GM12892 (cell line): ENCODE measurements at regions not wholly inside any gene's neighbourhood (a gene's known extent, or its start where the extent isn't known, plus 50 kb on each side); places are given as distances from the start of the nearest gene placed in this dataset.

Experiments used
- POLR2A ChIP-seq: IDR thresholded peaks from 2 replicates; pipeline ENCODE4 v1.6.1; 2011; ENCODE audit warnings: low read depth, low read length, control low read depth
- TAF1 ChIP-seq: IDR thresholded peaks from 2 replicates; pipeline ENCODE4 v1.6.1; 2011; ENCODE audit warnings: low read depth, mild to moderate bottlenecking, control low read depth, low read length, borderline replicate concordance

DNA sequence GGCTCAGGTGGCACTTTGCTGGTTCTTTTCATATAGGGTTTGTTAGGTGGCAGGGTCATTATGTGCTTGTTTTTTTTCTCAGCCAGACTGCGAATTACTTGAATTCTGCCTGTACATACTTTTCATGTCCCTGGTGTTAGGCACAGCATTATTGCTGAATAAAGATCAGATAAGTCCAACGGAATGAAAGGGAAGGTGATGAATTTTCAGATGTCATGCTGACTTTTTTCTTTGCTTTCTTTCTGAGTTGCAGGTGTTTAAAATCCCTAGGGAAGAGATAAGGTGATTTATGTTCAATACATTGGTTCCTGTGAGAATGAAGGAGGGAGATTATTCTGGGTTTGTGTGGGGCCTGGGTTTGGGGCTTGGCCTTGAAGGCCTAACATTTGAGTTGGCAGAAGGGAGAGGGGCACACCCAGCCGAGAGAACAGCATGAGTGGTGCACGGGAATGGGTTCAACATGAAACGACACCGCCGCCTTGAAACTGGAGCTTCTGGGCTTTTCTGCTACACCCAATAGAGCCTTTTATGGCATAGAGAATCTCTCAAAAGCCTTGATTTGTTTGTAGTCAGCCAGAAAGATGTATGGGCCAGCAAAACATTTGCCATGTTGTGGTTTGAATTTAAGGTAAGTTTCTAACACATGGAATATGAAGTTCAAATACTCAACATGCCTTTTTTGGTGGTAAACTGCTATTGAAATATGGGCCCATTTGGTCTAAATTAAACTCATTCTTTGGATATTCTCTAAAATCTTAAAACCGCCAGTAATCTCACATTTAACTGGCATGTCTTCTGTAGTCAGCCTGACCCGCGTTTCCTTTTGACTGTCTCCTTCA is 477.0 kb downstream of the PCNX1 start:
- no peak for TF ChIP-seq POLR2A
- TF ChIP-seq TAF1: no peak
